WERI-Rb-1 (cell line): ENCODE measurements at regions not wholly inside any gene's neighbourhood (a gene's known extent, or its start where the extent isn't known, plus 50 kb on each side); places are given as distances from the start of the nearest gene placed in this dataset.

ENCODE experiments used
- DNase-seq: peaks from one replicate; pipeline ENCODE4 v3.0.0-alpha.2; 2020
- H3K27ac ChIP-seq: fragments of 250-450 bp; sonication (Bioruptor Pico); 2 replicates; pipeline ENCODE4 v1.5.1; 2020; ENCODE audit warnings: mild to moderate bottlenecking, moderate library complexity
- H3K27me3 ChIP-seq: fragments of 250-450 bp; sonication (Bioruptor Pico); 2 replicates; pipeline ENCODE4 v1.5.1; 2021; ENCODE audit warnings: mild to moderate bottlenecking, low read depth, moderate library complexity; ENCODE audit not compliant: insufficient read depth, severe bottlenecking
- H3K36me3 ChIP-seq: fragments of 250-450 bp; sonication (Bioruptor Pico); 2 replicates; pipeline ENCODE4 v1.5.1; 2020; ENCODE audit warnings: mild to moderate bottlenecking, moderate library complexity
- H3K4me3 ChIP-seq: 2 replicates; pipeline ENCODE4 v1.5.1; 2011; ENCODE audit warnings: low read depth, mild to moderate bottlenecking, control low read depth, low read length
- H3K9me3 ChIP-seq: fragments of 250-450 bp; sonication (Bioruptor Pico); 2 replicates; pipeline ENCODE4 v1.5.1; 2021; ENCODE audit warnings: mild to moderate bottlenecking, moderate library complexity; ENCODE audit not compliant: severe bottlenecking
- TF ChIP-seq, protein P1 (sequence below): IDR thresholded peaks from 2 replicates; pipeline ENCODE4 v1.5.1; 2011; ENCODE audit warnings: low read depth, mild to moderate bottlenecking, control low read depth, inconsistent platforms, low read length

DNA sequence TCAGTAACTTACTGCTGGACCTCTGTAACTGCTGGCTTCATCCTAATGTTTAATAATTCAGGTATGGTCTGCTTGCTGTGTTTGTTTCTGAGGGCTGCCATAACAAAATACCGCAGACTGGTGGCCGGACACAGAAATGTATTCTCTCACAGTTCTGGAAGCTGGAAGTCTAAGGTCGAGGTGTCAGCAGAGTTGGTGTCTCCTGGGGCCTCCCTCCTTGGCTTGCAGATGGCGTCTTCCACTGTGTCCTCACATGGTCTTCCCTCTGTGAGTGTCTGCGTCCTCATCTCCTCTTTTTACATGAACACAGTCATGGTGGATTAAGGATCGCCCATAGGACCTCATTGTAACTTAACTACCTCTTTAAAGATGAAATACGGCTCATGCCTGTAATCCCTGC is 389.7 kb upstream of the JARID2 start:
- peak overlapping the region; percentile 7; the same call in 1 of the 2 replicates for H3K27ac ChIP-seq
- no peaks in the 10 kb centered on the region for H3K27me3 ChIP-seq
- no peaks in the 10 kb centered on the region for H3K9me3 ChIP-seq
- no peaks in the 10 kb centered on the region for H3K36me3 ChIP-seq
- no peak overlapping the region for H3K4me3 ChIP-seq
- TF ChIP-seq, protein P1, sequence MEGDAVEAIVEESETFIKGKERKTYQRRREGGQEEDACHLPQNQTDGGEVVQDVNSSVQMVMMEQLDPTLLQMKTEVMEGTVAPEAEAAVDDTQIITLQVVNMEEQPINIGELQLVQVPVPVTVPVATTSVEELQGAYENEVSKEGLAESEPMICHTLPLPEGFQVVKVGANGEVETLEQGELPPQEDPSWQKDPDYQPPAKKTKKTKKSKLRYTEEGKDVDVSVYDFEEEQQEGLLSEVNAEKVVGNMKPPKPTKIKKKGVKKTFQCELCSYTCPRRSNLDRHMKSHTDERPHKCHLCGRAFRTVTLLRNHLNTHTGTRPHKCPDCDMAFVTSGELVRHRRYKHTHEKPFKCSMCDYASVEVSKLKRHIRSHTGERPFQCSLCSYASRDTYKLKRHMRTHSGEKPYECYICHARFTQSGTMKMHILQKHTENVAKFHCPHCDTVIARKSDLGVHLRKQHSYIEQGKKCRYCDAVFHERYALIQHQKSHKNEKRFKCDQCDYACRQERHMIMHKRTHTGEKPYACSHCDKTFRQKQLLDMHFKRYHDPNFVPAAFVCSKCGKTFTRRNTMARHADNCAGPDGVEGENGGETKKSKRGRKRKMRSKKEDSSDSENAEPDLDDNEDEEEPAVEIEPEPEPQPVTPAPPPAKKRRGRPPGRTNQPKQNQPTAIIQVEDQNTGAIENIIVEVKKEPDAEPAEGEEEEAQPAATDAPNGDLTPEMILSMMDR, result peak; percentile 34; the same call in 1 of the 2 replicates
- peak; percentile 96 for DNase-seq

DNA sequence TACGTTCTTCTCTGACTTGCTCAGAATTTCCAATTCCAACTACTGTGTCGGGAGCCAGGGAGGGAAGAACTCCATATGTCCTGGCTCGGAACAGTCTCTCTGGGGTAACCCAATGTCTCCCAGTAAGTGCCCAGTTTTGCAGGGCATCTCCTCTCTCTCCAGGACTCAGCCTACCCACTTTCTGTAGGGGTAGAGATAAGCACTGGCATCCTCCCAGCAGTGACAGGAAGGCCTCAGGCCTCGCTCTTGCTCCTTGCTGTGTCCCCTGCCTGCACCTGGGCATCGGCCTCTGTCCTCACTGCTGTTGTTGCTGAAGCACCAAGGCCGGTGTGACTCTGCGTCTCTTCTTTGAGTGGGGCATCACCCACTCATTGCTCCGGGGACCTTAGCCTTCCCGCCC is 388.9 kb upstream of the JARID2 start:
- Histone ChIP-seq H3K4me3 (no peak overlapping the region), H3K9me3 (no peaks in the 10 kb centered on the region), H3K27ac (no peak overlapping the region), H3K36me3 (no peaks in the 10 kb centered on the region), H3K27me3 (no peaks in the 10 kb centered on the region)
- no peak for DNase-seq
- TF ChIP-seq, protein P1, result no peak

DNA sequence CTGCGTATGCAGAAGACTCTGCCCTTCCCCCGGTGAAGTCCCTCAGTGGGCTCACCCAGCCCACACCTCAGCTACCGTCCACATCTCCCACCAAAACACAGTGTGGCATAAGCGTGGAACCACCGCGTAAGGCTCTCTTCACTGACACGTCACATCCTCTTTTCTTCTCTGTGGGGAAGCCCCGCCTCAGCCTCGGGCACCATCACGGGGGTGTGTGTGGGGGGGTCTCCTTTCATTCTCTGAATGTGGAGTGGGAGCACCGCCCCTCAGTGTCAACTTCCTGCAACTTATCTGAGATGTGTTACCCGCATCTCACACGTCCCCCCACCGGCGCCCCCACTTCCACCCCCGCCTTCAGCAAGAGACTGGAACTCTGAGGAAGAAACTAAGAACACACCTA is 388.4 kb upstream of the JARID2 start:
- TF ChIP-seq, protein P1, result no peak
- H3K27me3 ChIP-seq, result no peaks in the 10 kb centered on the region
- no peak for DNase-seq
- no peaks in the 10 kb centered on the region for H3K36me3 ChIP-seq
- no peaks in the 10 kb centered on the region for H3K9me3 ChIP-seq
- H3K4me3 ChIP-seq, result no peak overlapping the region
- no peak overlapping the region for H3K27ac ChIP-seq

DNA sequence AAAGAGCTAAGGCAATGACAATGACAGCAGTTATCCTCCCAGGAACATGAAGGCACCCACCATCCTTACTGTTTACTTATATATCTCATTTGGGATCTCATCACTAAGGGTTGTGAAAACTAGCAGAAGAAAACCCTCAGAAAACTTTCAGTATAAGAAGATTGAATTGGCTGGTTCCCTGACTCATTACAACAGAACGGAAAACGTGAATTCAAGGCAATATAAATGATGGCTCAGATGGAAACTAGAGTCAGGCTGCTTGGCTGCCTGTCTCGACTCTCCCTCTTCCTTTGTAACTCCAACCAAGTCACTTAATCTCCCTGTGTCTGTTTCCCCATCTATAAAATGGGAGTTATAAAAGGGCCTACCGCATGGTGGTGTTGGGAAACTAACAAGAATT is 387.1 kb upstream of the JARID2 start:
- no peak for DNase-seq
- no peak overlapping the region for H3K4me3 ChIP-seq
- no peaks in the 10 kb centered on the region for H3K27me3 ChIP-seq
- no peaks in the 10 kb centered on the region for H3K9me3 ChIP-seq
- TF ChIP-seq, protein P1, result no peak
- H3K36me3 ChIP-seq, result no peaks in the 10 kb centered on the region
- H3K27ac ChIP-seq, result no peak overlapping the region

DNA sequence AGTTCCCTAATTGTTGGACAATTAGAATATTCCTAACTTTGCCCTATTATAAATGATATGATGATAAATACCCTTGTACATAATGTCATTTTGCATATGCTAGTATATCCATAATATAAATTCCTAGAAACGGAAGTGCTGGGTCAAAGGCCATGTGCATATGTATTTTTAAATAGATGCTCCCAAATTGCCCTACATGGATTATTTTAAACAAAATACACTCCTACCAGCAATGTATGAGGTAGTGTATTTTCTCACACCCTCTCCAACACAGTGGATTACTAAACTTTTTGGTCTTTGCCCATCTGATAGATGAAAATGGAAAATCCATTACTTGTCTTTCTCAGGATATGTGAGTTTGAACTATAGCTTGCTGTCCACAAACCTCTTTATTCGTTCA is 385.1 kb upstream of the JARID2 start:
- Histone ChIP-seq H3K36me3 (no peaks in the 10 kb centered on the region), H3K27me3 (no peaks in the 10 kb centered on the region), H3K4me3 (no peak overlapping the region), H3K9me3 (no peaks in the 10 kb centered on the region), H3K27ac (peak overlapping the region; percentile 63)
- DNase-seq, result no peak
- TF ChIP-seq, protein P1, result no peak

DNA sequence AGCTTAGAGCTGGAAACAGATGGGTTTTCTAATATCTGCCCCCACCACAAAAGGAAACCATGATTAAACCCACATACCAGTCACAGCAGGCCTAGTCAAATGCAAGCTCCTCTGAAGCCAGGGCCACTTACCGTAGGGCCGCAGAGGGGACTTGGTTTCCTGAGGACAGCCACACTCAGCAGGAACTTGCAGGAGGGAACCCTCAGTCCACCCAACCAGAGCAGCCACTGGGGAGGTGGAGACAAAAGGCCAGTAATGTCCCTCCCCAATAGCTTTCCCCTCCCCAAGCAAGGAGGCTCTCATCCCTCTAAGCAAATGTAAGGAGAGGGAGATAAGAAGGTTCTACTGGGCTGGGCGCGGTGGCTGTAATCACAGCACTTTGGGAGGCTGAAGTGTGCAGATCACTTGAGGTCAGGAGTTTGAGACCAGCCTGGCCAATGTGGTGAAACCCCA is 384.4 kb upstream of the JARID2 start:
- TF ChIP-seq, protein P1, result no peak
- H3K4me3 ChIP-seq, result no peak overlapping the region
- DNase-seq, result peak; percentile 98
- peak overlapping the region; percentile 63 for H3K27ac ChIP-seq
- H3K27me3 ChIP-seq, result no peaks in the 10 kb centered on the region
- H3K9me3 ChIP-seq, result no peaks in the 10 kb centered on the region
- H3K36me3 ChIP-seq, result no peaks in the 10 kb centered on the region
